Erythroblast (primary cell): ENCODE measurements at regions not wholly inside any gene's neighbourhood (a gene's known extent, or its start where the extent isn't known, plus 50 kb on each side); places are given as distances from the start of the nearest gene placed in this dataset.
A peak's percentile ranks its signal among the peaks of the same experiment; 100 is the strongest.
"Not testable (repeated sequence)": the region's sequence is repeated elsewhere in the genome, so short reads cannot be mapped to it uniquely, and the experiment has no call there.

Experiments used
- DNase-seq, 2 experiments: peaks; one replicate each; lab custom pipeline; 2025; lab: John Stamatoyannopoulos, UW
- GATA1 ChIP-seq: IDR thresholded peaks from 2 replicates; pipeline ENCODE4 v1.6.1; 2011; ENCODE audit warnings: low read depth, mild to moderate bottlenecking, control low read depth, low read length, moderate library complexity
- POLR2A ChIP-seq: IDR thresholded peaks from 2 replicates; pipeline ENCODE4 v1.6.1; 2011; ENCODE audit warnings: mild to moderate bottlenecking, low read length

DNA sequence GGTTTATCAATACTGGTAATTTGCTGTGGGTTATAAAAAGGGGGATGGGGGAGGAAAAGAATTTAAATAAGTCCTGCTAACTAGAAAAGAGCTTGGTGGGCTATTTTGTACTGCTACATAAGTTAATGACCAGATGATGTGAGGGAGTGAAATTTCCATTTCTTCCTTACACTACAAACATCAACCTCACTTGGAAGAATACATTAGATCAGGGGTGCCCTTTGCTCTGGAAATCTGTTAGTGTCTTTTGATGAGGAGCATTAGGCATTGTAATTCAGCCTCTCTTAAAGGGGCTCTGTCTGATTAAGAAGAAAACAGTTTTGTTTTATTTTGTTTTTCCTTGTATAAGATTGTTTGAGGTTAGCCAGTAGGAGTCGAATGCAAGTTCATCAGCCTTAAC, 576.4 kb upstream of the TBL1XR1 start:
- DNase-seq = no peak
- TF ChIP-seq GATA1 (no peak), POLR2A (no peak)

GRCh38 chr3:177776661-177777101, 579.4 kb upstream of the TBL1XR1 start:
- TF ChIP-seq POLR2A (no peak), GATA1 (no peak)
- DNase-seq = no peak

GRCh38 chr3:177777699-177778098, 580.4 kb upstream of the TBL1XR1 start:
- TF ChIP-seq POLR2A (no peak), GATA1 (no peak)
- peak; percentile 41 to 57 for DNase-seq

DNA sequence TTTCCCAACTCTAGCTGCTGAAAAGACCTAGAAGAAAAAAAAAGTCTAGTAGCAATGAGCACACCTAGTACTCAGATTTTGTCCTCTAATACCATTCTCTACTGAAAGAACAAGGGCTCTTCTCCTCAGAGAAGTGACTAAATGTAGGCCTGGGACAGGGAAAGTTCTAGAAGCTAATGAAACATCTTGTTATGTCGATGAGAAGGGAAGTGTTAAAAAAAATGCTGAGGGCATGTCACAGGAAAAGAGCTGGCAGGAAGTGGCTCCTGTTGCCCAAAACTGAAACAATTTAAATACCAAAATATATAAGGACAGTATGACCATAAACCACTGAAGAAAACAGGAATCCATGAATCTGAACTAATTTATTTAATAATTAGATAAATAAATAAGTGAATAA, 581.4 kb upstream of the TBL1XR1 start:
- TF ChIP-seq POLR2A (no peak), GATA1 (no peak)
- no peak for DNase-seq

GRCh38 chr3:177781686-177782161, 584.4 kb upstream of the TBL1XR1 start:
- TF ChIP-seq POLR2A = no peak
- no peak for TF ChIP-seq GATA1
- no peak for DNase-seq

- TF ChIP-seq POLR2A (no peak), GATA1 (no peak)
- DNase-seq = no peak
Measured at GRCh38 chr3:177783338-177783737, 586.1 kb upstream of the TBL1XR1 start.

GRCh38 chr3:177783767-177784166, 586.5 kb upstream of the TBL1XR1 start:
- DNase-seq = no peak
- TF ChIP-seq GATA1 (no peak), POLR2A (no peak)

DNA sequence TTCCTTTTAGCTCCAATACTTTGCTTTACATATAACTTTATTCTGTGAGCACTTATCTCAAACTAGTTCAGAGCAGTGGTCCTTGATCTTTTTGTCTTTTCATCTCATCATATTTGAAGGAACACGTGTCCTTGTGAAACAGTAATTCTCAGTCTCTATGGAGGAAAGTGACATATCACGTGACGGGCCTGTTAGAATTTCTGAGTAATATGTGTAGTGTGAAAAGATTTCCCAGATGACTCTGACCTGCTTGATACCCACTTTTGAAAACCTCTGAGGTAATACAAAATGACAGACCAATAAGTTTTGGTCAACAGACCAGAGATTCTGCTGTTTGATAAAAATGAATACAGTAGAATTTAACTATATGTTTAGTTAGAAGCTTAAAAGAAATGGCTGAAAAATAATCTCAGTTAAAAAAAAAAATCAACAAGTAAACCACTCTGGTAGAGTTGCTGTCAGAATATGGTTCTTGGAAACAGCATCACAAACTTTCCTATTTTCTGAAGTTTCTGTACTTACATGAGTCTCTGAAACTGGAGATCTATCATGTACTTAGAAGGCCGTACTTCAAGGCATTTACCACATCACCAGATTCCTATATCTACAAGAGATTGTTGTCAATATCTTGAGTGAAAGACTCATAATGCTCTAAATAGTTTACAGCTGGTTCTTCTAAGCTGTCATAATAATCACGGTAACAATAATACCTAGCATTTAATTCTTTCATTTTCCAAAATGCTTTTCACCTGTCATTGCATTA, 590.2 kb upstream of the TBL1XR1 start:
- no peak for TF ChIP-seq GATA1
- TF ChIP-seq POLR2A = no peak

GRCh38 chr3:177789500-177789899, 592.2 kb upstream of the TBL1XR1 start:
- TF ChIP-seq POLR2A (no peak), GATA1 (no peak)
- DNase-seq = no peak

More for the DNA sequence above, 590.2 kb upstream of the TBL1XR1 start:
- DNase-seq = no peak

DNA sequence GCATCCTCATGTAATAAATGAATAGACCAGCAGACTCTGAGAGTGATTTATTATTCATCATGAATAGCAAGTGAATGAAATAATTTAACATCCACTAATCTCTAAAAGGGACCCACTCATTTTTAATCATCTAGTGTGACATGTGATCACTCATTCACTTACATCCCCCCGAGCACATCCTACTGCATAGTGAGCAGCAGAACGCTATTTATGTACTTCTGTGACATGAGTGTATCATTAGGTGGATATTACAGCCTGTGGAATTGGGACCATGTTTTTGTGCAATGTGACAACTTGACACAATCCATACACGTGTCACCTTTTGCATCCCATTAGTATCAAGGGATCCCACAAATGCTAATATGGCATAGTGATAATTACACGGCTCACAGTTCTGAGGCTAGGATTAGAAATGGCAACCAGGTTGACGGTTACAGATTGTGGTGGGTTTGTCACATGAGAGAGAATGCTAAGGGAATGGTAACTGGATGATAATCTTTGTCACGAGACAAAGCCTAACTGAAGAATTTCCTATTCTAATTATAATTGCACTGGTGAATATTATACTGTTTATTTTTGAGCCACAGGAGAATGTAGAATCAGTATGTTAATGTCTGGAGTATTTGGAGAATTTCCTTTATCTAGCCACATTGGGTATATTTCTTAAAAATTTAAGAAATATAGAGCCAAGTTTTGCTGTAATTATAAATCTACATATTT, 595.2 kb upstream of the TBL1XR1 start:
- TF ChIP-seq POLR2A (no peak), GATA1 (no peak)
- DNase-seq = no peak

DNA sequence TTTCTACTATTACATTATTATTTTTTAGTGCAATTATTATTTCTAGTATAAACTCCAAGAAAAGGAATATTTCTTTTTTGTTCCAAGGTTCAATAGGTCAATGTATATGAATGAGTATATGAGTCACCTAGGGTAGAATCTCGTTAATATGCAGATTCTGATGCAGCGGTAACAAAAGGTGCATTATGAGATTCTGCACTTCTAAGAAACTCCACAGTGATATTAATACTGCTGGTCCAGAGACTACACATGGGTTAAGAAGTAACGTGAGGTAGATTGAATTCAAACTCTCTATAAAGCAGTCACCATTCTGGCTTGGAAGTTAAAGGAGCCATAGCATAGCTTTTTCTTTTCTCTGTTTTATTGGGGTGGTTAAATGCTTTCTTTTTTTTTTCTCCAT, 596.2 kb upstream of the TBL1XR1 start:
- TF ChIP-seq POLR2A (no peak), GATA1 (no peak)
- no peak for DNase-seq

DNA sequence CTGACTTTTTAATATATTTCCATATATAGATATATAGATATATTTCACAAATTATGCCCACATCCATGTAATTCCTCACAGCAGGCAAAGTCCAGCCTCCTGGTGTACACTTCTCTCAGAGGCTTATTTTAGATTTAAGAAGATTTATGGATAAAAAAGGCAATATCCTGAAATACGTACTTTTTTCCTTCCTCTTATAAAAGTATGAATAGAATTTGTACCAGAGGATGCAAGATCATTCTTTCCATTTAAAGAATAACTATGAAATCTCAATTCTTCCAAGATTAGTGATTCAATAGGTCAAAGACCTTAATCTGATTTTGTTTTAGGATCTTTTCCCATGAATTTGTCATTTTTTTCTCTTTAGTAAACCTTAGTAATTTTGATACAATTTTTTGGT, 597.9 kb upstream of the TBL1XR1 start:
- no peak for DNase-seq
- no peak for TF ChIP-seq POLR2A
- no peak for TF ChIP-seq GATA1

GRCh38 chr3:177795859-177796258, 598.6 kb upstream of the TBL1XR1 start:
- TF ChIP-seq GATA1 = no peak
- TF ChIP-seq POLR2A = no peak
- DNase-seq = no peak

- not testable (repeated sequence) for DNase-seq
Measured at GRCh38 chr3:177800147-177800546, 602.9 kb upstream of the TBL1XR1 start.
